ENCODE measurements at regions not wholly inside any gene's neighbourhood (a gene's known extent, or its start where the extent isn't known, plus 50 kb on each side); places are given as distances from the start of the nearest gene placed in this dataset.

DNA sequence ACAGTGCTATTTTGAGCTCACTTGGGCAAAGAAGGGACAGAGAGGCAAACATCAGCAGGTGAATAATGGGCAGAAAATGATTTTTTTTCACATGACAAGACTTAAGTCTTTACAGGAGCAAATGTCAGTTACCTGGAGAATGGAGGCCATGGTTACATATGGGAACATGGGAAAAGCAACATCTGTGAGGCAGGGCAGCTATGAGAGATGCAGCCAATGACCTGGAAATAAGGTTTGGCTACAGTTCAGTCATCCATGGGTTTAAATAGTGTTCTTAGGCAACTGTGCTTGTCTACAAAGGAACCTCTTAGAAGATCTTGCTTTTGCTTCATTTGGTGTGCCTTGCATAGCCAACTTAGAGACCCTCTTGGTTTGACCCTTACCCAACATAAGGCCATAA lies 490.2 kb upstream of the LCORL start:
- TF ChIP-seq EZH2 (IDR thresholded peaks at IDR 0.05; ENCODE audit: borderline replicate concordance, low read depth, low read length, severe bottlenecking) = no peak
- TF ChIP-seq CTCF (IDR thresholded peaks at IDR 0.05; ENCODE audit: extremely low read depth in 1 of 2, insufficient read depth in 1 of 2, low read depth in 1 of 2, low read length in 2 of 2) = no peak
- TF ChIP-seq MYC (IDR thresholded peaks at IDR 0.05; ENCODE audit: low read depth, low read length) = no peak
- TF ChIP-seq GATA2 (IDR thresholded peaks at IDR 0.05; ENCODE audit: insufficient read depth, insufficient read length, low read depth, low read length) = no peak
- TF ChIP-seq POLR2A (IDR thresholded peaks at IDR 0.05; ENCODE audit: low read depth, low read length) = no peak
- TF ChIP-seq JUN (IDR thresholded peaks at IDR 0.05; ENCODE audit: borderline replicate concordance, insufficient read depth, insufficient read length, low read depth) = no peak
- TF ChIP-seq MAX (IDR thresholded peaks at IDR 0.05; ENCODE audit: insufficient read depth, insufficient read length) = no peak
- TF ChIP-seq FOS (IDR thresholded peaks at IDR 0.05; ENCODE audit: borderline replicate concordance, insufficient read depth, low read length) = no peak
- TF ChIP-seq POLR2AphosphoS5 (IDR thresholded peaks at IDR 0.05; ENCODE audit: insufficient read depth, low read depth, low read length) = no peak
- no peaks in the 10 kb centered on the region for H3K9me3 ChIP-seq (replicated peaks; ENCODE audit: control insufficient read depth, insufficient read depth, low read length)
- FAIRE-seq (no peak), DNase-seq (ENCODE audit: low read depth, low spot score) (no peak)
- H3K36me3 ChIP-seq (ENCODE audit: control insufficient read depth in 2 of 2, extremely low read depth in 1 of 2, insufficient read depth in 2 of 2, low read length in 2 of 2) = no peaks in the 10 kb centered on the region
- ChIA-PET CTCF (interaction anchor here (1.0 kb wide), 1 partner anchor 11 kb away, joined by 3 read pairs; no protein-coding TSS in a partner anchor), POLR2A (no interaction called here)
- H4K20me1 ChIP-seq (replicated peaks; ENCODE audit: control insufficient read depth, extremely low read depth, insufficient read depth, low read length) = no peaks in the 10 kb centered on the region
- no peak overlapping the region for H2AFZ ChIP-seq (ENCODE audit: low read depth, low read length)
- H3K4me1 ChIP-seq (ENCODE audit: control insufficient read depth, extremely low read depth, insufficient read depth, low read length) = no peaks in the 10 kb centered on the region
- no peak overlapping the region for H3K4me3 ChIP-seq (replicated peaks in 1 of 3; ENCODE audit: insufficient read depth in 1 of 3, low read depth in 1 of 3, low read length in 3 of 3)
- dilution Hi-C loops (cut with MboI; ENCODE audit: extremely low pct_ligation_motif_present, low sequenced_read_pairs) = no loop called here
- no peaks in the 10 kb centered on the region for H3K27me3 ChIP-seq (ENCODE audit: control insufficient read depth in 2 of 2, insufficient read depth in 2 of 2, low read length in 2 of 2)
- no peak overlapping the region for H3K27ac ChIP-seq (ENCODE audit: insufficient read depth, low read depth, low read length)
- no TSS peak for BruUV-seq (replicated peaks)
- no peak overlapping the region for H3K4me2 ChIP-seq (ENCODE audit: insufficient read depth, low read length)
- no peak overlapping the region for H3K9ac ChIP-seq (replicated peaks; ENCODE audit: extremely low read depth, insufficient read depth, low read length)
- no peaks in the 10 kb centered on the region for H3K9me1 ChIP-seq (replicated peaks; ENCODE audit: control insufficient read depth, extremely low read depth, insufficient read depth, low read length)
- intact Hi-C loops (cut with micrococcal nuclease) = no loop called here
- no peaks in the 10 kb centered on the region for H3K79me2 ChIP-seq (ENCODE audit: control insufficient read depth, insufficient read depth, low read length)

Data from endothelial cell of umbilical vein (primary cell).